ES-I3 (cell line): ENCODE measurements at regions not wholly inside any gene's neighbourhood (a gene's known extent, or its start where the extent isn't known, plus 50 kb on each side); places are given as distances from the start of the nearest gene placed in this dataset.

ENCODE experiments used
- H3K36me3 ChIP-seq: 2 replicates; pipeline ENCODE4 v1.6.1; 2013; ENCODE audit warnings: mild to moderate bottlenecking, low read length, control low read depth, moderate library complexity; ENCODE audit not compliant: insufficient read depth
- H3K4me1 ChIP-seq: 2 replicates; pipeline ENCODE4 v1.6.1; 2013; ENCODE audit warnings: mild to moderate bottlenecking, control low read depth, low read length; ENCODE audit not compliant: insufficient read depth
- H3K9ac ChIP-seq: 2 replicates; pipeline ENCODE4 v1.6.1; 2013; ENCODE audit warnings: low read depth, mild to moderate bottlenecking, low read length, moderate library complexity
- H3K9me3 ChIP-seq: 2 replicates; pipeline ENCODE4 v1.6.1; 2013; ENCODE audit warnings: mild to moderate bottlenecking, low read length, moderate library complexity; ENCODE audit not compliant: control insufficient read depth, insufficient read depth

DNA sequence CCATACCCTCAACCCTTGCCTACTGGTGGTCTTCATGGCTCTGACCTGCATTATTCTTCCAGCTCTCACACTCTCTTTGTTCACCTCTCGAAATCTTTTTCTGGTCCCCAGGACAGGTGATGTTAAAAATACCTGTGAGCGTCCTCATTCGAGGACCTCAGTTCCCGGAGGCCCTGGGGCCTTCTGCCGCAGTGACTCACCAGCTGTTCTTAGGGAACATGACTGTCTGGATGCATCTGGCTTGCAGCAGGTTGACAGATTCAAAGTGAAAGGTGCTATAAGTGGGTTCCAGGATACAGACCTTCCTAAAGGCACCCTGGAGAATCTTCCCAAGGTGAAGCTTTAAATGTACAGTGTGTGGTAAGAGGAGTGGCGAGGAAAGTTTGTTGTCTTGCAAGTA is 210.4 kb upstream of the KCNG1 start:
- H3K9ac ChIP-seq = no peak overlapping the region
- no peaks in the 10 kb centered on the region for H3K36me3 ChIP-seq
- H3K9me3 ChIP-seq = no peaks in the 10 kb centered on the region; the same call in 1 of the 2 replicates
- H3K4me1 ChIP-seq = peaks cover 9% of the 10 kb centered on the region; the same call in 1 of the 2 replicates

DNA sequence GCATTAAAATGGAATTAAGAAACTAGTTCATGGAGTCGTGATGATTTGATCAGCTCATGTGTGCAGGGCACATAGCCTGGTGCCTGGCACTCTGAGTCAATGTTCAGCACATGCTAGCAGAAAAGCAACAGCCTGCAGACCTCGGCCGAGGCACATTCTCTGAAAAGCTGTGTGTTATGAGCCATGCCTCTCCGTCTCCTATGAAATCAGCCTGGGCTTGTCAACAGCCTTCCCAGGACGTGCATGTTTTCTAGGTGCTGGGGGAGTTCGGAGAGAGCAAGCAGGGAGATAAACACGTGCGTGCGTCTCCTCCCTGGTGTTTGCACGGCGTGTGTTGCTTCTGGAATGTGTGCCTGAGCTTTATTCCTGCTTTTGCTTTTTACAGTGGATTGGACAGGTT is 207.8 kb upstream of the KCNG1 start:
- Histone ChIP-seq H3K9me3 (no peaks in the 10 kb centered on the region; the same call in 1 of the 2 replicates), H3K9ac (no peak overlapping the region), H3K36me3 (no peaks in the 10 kb centered on the region), H3K4me1 (no peaks in the 10 kb centered on the region)

DNA sequence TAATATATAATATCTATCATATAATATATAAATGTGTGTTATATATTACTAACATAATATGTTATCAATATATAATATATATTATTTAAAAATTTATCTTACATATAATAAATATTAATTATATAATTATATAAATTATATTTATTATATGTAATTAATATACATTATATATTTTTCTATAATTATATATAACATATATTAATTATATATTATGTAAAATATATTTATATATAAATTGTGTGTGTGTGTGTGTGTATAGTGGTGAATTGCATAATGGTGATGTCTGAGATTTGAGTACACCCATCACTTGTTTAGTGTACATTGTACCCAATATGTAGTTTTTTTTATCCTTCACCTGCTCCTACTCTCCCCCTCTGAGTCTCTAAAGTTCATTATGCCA is 205.9 kb upstream of the KCNG1 start:
- H3K9me3 ChIP-seq = no peaks in the 10 kb centered on the region; the same call in 1 of the 2 replicates
- H3K9ac ChIP-seq = no peak overlapping the region
- H3K4me1 ChIP-seq = no peaks in the 10 kb centered on the region
- H3K36me3 ChIP-seq = no peaks in the 10 kb centered on the region

DNA sequence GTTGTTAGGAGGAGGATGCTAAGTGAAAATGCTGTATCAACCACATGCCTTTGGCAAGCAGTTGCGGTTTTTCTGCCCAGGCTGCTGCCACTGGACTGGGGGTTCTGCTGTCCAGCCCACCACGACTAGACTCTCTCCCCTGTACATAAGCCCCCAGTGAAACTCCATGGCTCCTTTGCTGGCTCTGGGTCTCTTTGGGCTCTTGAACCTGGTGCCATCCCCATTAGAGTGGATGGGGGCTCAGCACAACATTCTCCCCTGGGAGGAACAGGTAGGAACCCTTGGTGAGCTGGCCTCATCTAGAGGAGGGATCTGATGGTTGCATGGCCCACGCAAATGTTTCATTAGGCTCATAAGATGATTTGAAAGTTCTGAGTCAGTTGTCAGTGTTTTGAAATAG is 204.8 kb upstream of the KCNG1 start:
- no peaks in the 10 kb centered on the region for H3K36me3 ChIP-seq
- no peak overlapping the region for H3K9ac ChIP-seq
- H3K9me3 ChIP-seq = no peaks in the 10 kb centered on the region; the same call in 1 of the 2 replicates
- peaks cover 4% of the 10 kb centered on the region; the same call in 1 of the 2 replicates for H3K4me1 ChIP-seq

DNA sequence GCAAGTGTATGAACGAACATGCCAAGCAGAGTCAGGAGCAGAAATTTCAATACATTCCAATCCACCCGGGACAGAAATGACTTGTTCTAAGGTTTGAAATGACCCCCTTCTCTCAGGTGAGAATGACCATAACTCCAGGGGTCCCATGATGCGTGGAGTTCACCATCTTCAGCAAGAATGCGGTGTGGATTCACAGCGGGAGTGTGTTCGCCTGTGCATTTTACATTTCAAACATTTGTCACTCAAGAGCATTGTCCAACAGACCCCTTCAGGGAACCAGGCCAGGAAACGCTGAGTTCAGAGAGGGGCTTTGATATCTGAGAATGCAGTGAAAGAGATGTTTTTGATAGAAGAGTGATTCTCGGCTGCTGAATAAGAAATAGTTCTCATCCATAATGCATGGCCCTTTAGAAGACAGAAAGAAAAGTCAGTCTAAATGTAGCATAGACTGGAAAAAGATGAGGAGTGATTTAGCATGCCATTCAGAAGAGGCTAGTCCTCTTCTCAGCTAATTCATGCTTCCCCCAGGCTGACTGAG is 200.3 kb upstream of the KCNG1 start:
- no peak overlapping the region for H3K9ac ChIP-seq
- H3K36me3 ChIP-seq = no peaks in the 10 kb centered on the region
- peaks cover 10% of the 10 kb centered on the region; the same call in 1 of the 2 replicates for H3K4me1 ChIP-seq
- H3K9me3 ChIP-seq = no peaks in the 10 kb centered on the region

DNA sequence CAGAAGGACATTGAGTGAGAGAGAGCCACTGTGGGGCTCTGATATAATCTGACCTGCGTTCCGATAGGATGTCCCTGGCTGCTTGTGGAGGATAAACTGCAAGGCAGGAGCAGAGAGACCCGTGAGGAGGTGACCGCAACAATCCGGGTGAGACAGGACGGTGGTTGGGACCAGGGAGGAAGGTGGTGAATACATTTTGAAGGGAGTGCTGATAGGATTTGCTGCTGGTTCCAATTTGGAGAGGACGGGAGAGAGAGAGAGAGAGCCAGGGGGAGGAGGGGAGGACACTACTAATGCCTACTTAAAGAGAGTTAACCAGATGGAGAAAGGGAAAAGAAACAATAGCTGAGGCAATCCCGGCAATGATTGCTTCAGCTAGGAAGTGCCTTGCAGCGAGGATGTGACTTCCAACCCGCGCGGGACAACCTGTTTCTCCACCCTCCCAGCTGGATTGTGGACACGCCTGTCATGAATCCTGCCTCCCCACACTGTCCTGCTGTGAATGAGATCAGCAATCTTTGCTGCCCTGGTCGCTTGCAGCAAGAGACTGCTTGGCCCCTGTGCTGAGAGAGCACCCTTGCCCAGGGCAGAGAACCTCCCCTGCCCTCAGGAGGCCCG is 199.0 kb upstream of the KCNG1 start:
- peaks cover 3% of the 10 kb centered on the region; the same call in 1 of the 2 replicates for H3K9me3 ChIP-seq
- peaks cover 10% of the 10 kb centered on the region; the same call in 1 of the 2 replicates for H3K4me1 ChIP-seq
- H3K9ac ChIP-seq = peak overlapping the region; percentile 41
- no peaks in the 10 kb centered on the region for H3K36me3 ChIP-seq

DNA sequence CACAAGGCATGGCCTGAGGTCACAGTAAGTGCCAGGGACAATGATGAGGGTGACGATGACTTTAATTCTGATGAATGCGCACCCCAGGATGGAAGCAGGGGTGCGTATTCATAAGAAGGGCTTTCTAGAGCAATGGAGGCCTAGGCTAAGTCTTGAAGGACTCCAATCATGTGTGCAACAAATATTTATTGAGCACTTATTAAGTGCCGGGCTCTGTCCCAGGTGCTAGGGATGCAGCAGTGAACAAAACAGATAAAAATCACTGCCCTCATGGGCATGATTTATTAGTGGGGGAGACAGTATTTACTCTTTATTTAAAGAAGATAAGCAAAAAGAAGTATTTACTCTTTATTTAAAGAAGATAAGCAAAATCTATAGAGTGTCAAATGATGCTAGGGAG is 198.2 kb upstream of the KCNG1 start:
- H3K4me1 ChIP-seq = peaks cover 10% of the 10 kb centered on the region; the same call in 1 of the 2 replicates
- peaks cover 9% of the 10 kb centered on the region; the same call in 1 of the 2 replicates for H3K9me3 ChIP-seq
- no peaks in the 10 kb centered on the region for H3K36me3 ChIP-seq

DNA sequence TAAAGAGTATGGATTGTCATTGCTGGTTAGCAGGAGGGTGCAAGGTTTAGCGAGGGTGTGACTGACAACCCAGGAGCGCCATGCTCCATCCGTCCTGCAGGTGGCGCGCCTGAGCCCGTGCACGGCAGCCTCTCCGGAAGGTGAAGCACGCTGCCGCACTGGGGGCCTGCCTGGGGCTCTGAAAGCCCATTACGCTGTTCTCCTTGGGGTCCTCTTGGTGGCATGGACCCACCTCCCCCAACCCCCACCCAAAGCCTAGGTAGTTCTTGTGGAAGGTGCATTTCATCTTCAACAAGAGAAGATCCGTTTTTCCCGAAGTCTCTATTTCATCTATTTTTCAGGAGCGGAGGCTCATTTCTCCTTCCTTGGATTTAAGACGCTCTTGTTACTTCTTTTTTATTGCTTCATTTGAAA is 197.4 kb upstream of the KCNG1 start:
- peaks cover 9% of the 10 kb centered on the region; the same call in 1 of the 2 replicates for H3K9me3 ChIP-seq
- H3K9ac ChIP-seq = no peak overlapping the region
- H3K36me3 ChIP-seq = no peaks in the 10 kb centered on the region
- peaks cover 10% of the 10 kb centered on the region; the same call in 1 of the 2 replicates for H3K4me1 ChIP-seq

More for the DNA sequence above, 198.2 kb upstream of the KCNG1 start:
- peak overlapping the region; percentile 41; the same call in 1 of the 2 replicates for H3K9ac ChIP-seq

DNA sequence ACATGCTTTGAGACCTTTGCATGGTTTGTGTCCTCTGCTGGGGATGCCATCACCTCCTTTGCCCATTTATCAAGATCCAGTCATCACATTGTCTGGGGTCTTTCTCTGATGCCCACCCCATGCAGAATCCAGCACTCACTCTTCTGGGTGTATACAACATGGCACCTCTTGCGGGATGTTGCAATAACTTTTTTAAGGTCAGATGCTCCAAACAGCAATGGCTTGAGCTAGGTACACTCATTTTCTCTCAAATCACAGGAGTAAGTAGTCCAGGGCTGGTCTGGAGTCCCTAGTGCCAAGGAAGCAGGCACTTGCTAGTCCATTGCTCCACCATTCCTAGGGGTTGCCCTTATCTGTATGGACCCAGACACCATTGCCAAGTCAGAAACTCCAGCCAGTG is 196.6 kb upstream of the KCNG1 start:
- Histone ChIP-seq H3K9ac (no peak overlapping the region), H3K36me3 (no peaks in the 10 kb centered on the region), H3K4me1 (peaks cover 10% of the 10 kb centered on the region; the same call in 1 of the 2 replicates), H3K9me3 (peaks cover 9% of the 10 kb centered on the region; the same call in 1 of the 2 replicates)

DNA sequence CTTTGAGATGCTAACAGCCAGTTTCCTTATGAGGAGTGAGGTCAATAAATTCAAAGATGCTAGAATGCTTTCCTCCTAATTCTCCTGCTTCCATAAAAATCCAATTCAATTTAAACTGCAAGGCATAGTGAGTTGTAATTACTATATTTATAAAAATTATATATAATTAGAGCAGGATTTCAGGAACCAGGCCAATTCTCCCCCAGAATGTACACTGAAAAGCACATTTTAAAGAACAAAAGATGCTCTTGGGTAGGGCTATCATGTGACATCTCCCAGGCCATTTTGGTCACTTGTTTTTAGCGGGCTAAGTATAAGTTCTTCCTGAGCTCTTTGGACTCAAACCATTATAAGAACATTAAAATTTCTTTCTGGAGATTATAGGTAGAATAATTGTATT is 195.7 kb upstream of the KCNG1 start:
- Histone ChIP-seq H3K4me1 (peaks cover 10% of the 10 kb centered on the region; the same call in 1 of the 2 replicates), H3K36me3 (no peaks in the 10 kb centered on the region), H3K9ac (no peak overlapping the region), H3K9me3 (peaks cover 9% of the 10 kb centered on the region; the same call in 1 of the 2 replicates)

DNA sequence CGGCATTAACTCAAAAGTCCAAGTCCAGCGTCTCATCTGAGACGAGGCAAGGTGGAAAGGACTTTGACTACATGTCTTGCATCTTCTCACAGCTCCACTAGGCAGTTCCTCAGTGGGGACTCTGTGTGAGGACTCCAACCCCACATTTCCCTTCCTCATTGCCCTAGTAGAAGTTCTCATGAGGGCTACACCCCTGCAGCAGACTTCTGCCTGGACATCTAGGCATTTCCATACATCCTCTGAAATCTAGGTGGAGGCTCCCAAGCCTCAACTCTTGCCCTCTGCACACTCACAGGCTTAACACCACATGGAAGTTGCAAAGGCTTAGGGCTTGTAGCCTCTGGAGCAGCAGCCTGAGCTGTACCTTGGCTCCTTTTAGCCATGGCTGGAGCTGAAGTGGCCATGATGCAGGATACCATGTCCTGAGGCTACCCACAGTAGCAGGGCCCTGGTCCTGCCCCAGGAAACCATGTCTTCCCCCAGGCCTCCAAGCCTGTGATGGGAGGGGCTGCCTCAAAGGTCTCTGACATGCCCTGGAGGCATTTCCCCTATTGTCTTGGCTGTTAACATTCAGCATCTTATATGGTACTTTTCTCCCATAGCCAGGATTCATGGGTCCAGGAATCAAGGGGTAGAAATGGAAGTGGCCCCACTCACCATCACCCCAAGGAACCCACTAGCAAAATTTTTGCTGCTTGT is 194.6 kb upstream of the KCNG1 start:
- no peaks in the 10 kb centered on the region for H3K36me3 ChIP-seq
- H3K9ac ChIP-seq = no peak overlapping the region
- H3K9me3 ChIP-seq = peaks cover 9% of the 10 kb centered on the region; the same call in 1 of the 2 replicates
- H3K4me1 ChIP-seq = peaks cover 9% of the 10 kb centered on the region; the same call in 1 of the 2 replicates

DNA sequence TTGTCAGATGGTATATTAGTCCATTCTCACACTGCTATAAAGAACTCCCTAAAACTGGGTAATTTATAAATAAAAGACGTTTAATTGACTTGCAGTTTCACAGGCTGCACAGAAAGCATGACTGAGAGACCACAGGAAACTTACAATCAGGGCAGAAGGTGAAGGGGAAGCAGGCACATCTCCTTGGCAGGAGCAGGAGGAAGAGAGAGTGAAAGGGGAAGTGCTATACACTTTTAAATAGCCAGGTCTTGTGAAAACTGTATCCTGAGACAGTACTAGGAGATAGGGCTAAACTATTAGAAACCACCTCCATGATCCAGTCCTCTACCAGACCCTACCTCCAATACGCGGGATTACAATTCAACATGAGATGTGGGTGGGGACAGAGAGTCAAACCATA is 193.9 kb upstream of the KCNG1 start:
- Histone ChIP-seq H3K36me3 (no peaks in the 10 kb centered on the region), H3K9me3 (peaks cover 9% of the 10 kb centered on the region; the same call in 1 of the 2 replicates), H3K9ac (no peak overlapping the region), H3K4me1 (0 out of 2 replicates have a peak, but pooled peaks cover 6% of the 10 kb centered on the region)

DNA sequence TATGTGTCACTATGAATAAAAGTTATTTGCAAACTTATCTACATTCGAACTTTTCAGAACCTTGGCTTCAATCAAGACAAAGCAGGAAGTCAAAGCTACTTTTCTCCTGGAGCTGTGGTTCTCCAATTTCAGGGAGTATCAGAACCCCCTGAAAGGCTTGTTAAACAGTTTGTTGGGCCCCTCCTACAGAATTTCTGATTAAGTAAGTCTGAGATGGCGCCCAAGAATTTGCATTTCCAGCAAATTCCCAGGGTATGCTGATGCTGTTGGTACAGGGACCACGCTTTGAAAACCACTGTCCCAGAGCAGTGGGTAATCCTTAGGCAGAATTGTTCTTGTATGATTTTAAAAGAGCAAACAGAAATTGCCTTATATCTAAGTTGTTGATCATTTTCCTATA is 189.9 kb upstream of the KCNG1 start:
- Histone ChIP-seq H3K4me1 (0 out of 2 replicates have a peak, but pooled peaks cover 6% of the 10 kb centered on the region), H3K9ac (no peak overlapping the region), H3K9me3 (peaks cover 9% of the 10 kb centered on the region; the same call in 1 of the 2 replicates), H3K36me3 (no peaks in the 10 kb centered on the region)

DNA sequence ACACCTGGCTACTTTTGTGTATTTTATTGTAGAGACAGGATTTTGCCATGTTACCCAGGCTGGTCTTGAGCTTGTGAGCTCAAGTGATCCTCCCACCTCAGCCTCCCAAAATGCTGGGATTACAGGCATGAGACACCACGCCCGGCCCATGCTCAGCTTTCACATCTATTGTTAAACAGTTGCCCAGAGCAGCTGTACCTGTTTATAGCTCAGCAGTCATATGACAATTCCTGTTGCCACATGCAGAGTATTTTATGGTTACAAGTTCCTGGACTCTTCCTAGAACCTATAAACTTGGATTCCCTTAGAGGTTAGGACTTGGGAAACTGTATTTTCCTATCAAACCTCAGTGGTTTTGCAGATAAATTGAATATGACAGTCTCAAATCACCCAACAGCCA is 188.3 kb upstream of the KCNG1 start:
- no peaks in the 10 kb centered on the region for H3K36me3 ChIP-seq
- H3K9ac ChIP-seq = no peak overlapping the region
- no peaks in the 10 kb centered on the region; the same call in 1 of the 2 replicates for H3K9me3 ChIP-seq
- 0 out of 2 replicates have a peak, but pooled peaks cover 6% of the 10 kb centered on the region for H3K4me1 ChIP-seq
